ENCODE measurements at regions not wholly inside any gene's neighbourhood (a gene's known extent, or its start where the extent isn't known, plus 50 kb on each side); places are given as distances from the start of the nearest gene placed in this dataset.

DNA sequence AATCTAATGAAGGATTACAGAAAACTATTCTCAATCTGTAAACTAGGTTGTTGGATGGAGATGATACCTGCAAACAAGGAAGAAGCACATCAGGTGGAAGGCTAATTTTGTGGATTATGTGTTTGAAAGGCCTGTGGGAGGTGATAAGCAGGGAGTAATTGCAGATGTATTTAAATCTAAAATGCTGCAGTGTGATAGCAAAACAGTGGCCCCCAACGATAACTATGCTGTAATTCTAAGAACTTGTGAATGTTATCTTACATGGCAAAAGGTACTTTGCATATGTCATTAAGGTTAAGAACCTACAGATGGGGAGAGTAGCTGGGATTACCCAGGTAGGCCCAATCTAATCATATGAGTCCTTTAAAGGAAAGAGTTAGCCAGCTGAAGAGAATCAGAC lies 164.5 kb upstream of the AHR start:
- Histone ChIP-seq H3K4me3 (no peak overlapping the region), H3K27ac (no peak overlapping the region), H3K27me3 (no peaks in the 10 kb centered on the region), H3K36me3 (no peaks in the 10 kb centered on the region), H3K4me1 (ENCODE audit: low read depth) (no peaks in the 10 kb centered on the region), H3K9me3 (ENCODE audit: low read depth) (no peaks in the 10 kb centered on the region)
- no peak for DNase-seq (ENCODE audit: low read depth in 1 of 2, low spot score in 1 of 2)
- TF ChIP-seq, protein P1, sequence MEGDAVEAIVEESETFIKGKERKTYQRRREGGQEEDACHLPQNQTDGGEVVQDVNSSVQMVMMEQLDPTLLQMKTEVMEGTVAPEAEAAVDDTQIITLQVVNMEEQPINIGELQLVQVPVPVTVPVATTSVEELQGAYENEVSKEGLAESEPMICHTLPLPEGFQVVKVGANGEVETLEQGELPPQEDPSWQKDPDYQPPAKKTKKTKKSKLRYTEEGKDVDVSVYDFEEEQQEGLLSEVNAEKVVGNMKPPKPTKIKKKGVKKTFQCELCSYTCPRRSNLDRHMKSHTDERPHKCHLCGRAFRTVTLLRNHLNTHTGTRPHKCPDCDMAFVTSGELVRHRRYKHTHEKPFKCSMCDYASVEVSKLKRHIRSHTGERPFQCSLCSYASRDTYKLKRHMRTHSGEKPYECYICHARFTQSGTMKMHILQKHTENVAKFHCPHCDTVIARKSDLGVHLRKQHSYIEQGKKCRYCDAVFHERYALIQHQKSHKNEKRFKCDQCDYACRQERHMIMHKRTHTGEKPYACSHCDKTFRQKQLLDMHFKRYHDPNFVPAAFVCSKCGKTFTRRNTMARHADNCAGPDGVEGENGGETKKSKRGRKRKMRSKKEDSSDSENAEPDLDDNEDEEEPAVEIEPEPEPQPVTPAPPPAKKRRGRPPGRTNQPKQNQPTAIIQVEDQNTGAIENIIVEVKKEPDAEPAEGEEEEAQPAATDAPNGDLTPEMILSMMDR (IDR thresholded peaks at IDR 0.05; ENCODE audit: low read depth, low read length) = no peak

DNA sequence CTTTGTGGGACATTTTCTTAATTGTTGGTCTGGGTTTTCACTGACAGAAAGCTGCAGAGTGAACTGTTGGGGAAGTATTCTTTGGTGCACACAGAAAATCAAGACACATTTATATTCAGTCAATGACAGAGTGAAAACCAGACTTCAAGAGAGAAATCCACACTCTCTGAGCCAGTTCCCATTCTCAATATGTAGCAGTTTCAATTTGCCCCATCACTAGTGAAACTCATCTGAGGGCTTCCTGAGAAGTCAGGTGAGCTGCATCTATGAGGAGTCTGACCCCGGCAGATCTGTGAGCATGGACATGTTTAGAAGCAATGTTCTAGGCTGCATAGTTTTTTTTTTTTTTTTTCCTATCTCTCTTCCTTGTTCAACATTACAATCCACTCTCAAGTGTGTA lies 163.7 kb upstream of the AHR start:
- no peaks in the 10 kb centered on the region for H3K9me3 ChIP-seq (ENCODE audit: low read depth)
- no peak overlapping the region for H3K27ac ChIP-seq
- no peaks in the 10 kb centered on the region for H3K4me1 ChIP-seq (ENCODE audit: low read depth)
- H3K4me3 ChIP-seq = no peak overlapping the region
- H3K27me3 ChIP-seq = no peaks in the 10 kb centered on the region
- H3K36me3 ChIP-seq = no peaks in the 10 kb centered on the region
- TF ChIP-seq, protein P1 (IDR thresholded peaks at IDR 0.05; ENCODE audit: low read depth, low read length) = no peak
- no peak for DNase-seq (ENCODE audit: low read depth in 1 of 2, low spot score in 1 of 2)

DNA sequence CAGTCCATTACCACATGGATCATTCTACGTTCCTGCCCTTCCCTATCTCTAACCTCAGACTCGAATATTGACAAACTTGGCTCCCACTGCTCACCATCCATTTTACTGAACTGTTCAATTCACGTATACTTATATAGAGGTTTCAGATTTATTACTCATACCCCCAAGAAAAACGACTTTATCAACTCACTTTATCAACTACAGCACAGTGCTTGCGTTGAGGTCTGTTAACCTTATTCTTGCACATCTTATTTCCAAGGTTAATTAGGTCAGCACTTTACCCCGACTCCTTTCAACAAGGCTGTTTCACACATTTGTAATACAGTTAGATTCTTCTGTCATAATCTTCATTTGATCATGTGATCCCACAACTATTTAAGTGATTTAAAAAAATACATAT lies 162.3 kb upstream of the AHR start:
- Histone ChIP-seq H3K9me3 (ENCODE audit: low read depth) (no peaks in the 10 kb centered on the region), H3K4me1 (ENCODE audit: low read depth) (no peaks in the 10 kb centered on the region), H3K27me3 (no peaks in the 10 kb centered on the region), H3K27ac (no peak overlapping the region), H3K36me3 (no peaks in the 10 kb centered on the region), H3K4me3 (no peak overlapping the region)
- DNase-seq (ENCODE audit: low read depth in 1 of 2, low spot score in 1 of 2) = no peak
- TF ChIP-seq, protein P1 (IDR thresholded peaks at IDR 0.05; ENCODE audit: low read depth, low read length) = no peak

DNA sequence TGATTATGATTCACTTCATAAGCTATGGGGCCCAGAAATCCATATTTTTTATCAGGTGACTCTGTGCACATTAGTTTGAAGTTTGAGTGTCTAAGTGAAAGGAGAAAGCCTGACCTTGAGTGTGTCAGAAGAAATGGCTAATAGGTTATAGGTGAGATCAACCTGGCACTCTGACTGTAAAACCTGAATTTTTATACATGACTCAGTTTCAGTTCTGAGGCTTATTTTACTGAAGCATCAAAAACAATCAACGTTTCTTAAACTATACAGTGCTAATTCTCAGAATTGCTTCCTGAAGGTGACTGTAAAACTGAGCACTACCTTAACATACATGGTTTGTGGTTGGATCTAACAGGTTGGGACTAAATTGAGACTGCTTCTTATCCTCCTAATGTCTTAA lies 159.4 kb upstream of the AHR start:
- DNase-seq (ENCODE audit: low read depth in 1 of 2, low spot score in 1 of 2) = no peak
- H3K27ac ChIP-seq = no peak overlapping the region
- H3K4me3 ChIP-seq = no peak overlapping the region
- no peaks in the 10 kb centered on the region for H3K4me1 ChIP-seq (ENCODE audit: low read depth)
- TF ChIP-seq, protein P1 (IDR thresholded peaks at IDR 0.05; ENCODE audit: low read depth, low read length) = no peak
- H3K9me3 ChIP-seq (ENCODE audit: low read depth) = no peaks in the 10 kb centered on the region
- no peaks in the 10 kb centered on the region for H3K27me3 ChIP-seq
- H3K36me3 ChIP-seq = no peaks in the 10 kb centered on the region

DNA sequence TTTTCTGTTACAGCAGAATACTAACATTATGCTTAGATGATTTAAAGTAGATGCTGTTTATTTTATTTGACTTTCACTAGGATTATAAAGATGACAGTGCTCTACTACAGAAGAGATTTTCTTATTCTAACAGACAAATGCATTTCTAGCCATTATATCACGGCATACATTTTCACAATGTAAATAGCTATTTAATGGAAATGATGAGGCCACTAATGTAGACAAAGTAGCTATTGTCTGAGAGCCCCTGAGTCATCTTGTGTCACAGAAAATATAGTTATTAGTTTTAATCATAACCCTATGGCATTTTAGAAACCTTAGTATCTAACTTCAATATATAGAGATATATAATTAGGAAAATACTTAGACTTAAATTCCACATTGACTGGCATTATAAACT lies 158.0 kb upstream of the AHR start:
- DNase-seq (ENCODE audit: low read depth in 1 of 2, low spot score in 1 of 2) = no peak
- Histone ChIP-seq H3K27ac (no peak overlapping the region), H3K4me3 (no peak overlapping the region), H3K27me3 (no peaks in the 10 kb centered on the region), H3K36me3 (no peaks in the 10 kb centered on the region), H3K9me3 (ENCODE audit: low read depth) (no peaks in the 10 kb centered on the region), H3K4me1 (ENCODE audit: low read depth) (no peaks in the 10 kb centered on the region)
- TF ChIP-seq, protein P1 (IDR thresholded peaks at IDR 0.05; ENCODE audit: low read depth, low read length) = no peak

All from cardiac muscle cell (in vitro differentiated cells and primary cell).